Mesenchymal stem cell (in vitro differentiated cells and primary cell): ENCODE measurements at regions not wholly inside any gene's neighbourhood (a gene's known extent, or its start where the extent isn't known, plus 50 kb on each side); places are given as distances from the start of the nearest gene placed in this dataset.

Experiments
- DNase-seq: peaks from one replicate; pipeline ENCODE4 v3.0.0-alpha.2; 2013
- H2AFZ ChIP-seq: one replicate; pipeline ENCODE4 v1.6.1; 2013; ENCODE audit warnings: low read depth, mild to moderate bottlenecking, control low read depth, inconsistent platforms, low read length, moderate library complexity
- H2AK5ac ChIP-seq: 2 replicates; pipeline ENCODE4 v1.6.1; 2013; ENCODE audit warnings: low read length, moderate library complexity, mild to moderate bottlenecking, inconsistent platforms; ENCODE audit not compliant: severe bottlenecking
- H2BK120ac ChIP-seq: one replicate; pipeline ENCODE4 v1.6.1; 2013; ENCODE audit warnings: low read depth, mild to moderate bottlenecking, inconsistent platforms, low read length, moderate library complexity
- H2BK12ac ChIP-seq, 2 experiments: one replicate each; pipeline ENCODE4 v1.6.1; 2013; ENCODE audit warnings: inconsistent platforms in 2 of 2, low read length in 2 of 2, mild to moderate bottlenecking in 2 of 2, moderate library complexity in 2 of 2, control low read depth in 1 of 2
- H2BK15ac ChIP-seq: one replicate; pipeline ENCODE4 v1.6.1; 2013; ENCODE audit warnings: mild to moderate bottlenecking, low read depth, inconsistent platforms; ENCODE audit not compliant: poor library complexity, severe bottlenecking
- H2BK5ac ChIP-seq: 2 replicates; pipeline ENCODE4 v1.6.1; 2013; ENCODE audit warnings: low read depth, mild to moderate bottlenecking, low read length, control low read depth, inconsistent platforms; ENCODE audit not compliant: poor library complexity, severe bottlenecking
- H3K14ac ChIP-seq, 2 experiments: one replicate each; pipeline ENCODE4 v1.6.1; 2013; ENCODE audit warnings: inconsistent platforms in 2 of 2, low read length in 2 of 2, control low read depth in 1 of 2, mild to moderate bottlenecking in 1 of 2, moderate library complexity in 1 of 2
- H3K18ac ChIP-seq, 2 experiments: one replicate each; pipeline ENCODE4 v1.6.1; 2013; ENCODE audit warnings: inconsistent platforms in 2 of 2, low read length in 2 of 2, control low read depth in 1 of 2, low read depth in 1 of 2, mild to moderate bottlenecking in 1 of 2
- H3K23ac ChIP-seq, 2 experiments: one replicate each; pipeline ENCODE4 v1.6.1; 2013; ENCODE audit warnings: inconsistent platforms in 2 of 2, low read length in 2 of 2, mild to moderate bottlenecking in 2 of 2, moderate library complexity in 2 of 2, control low read depth in 1 of 2
- H3K27ac ChIP-seq: 2 replicates; pipeline ENCODE4 v1.5.1; 2013; ENCODE audit warnings: mild to moderate bottlenecking, moderate library complexity, low read length, control low read depth, inconsistent platforms; ENCODE audit not compliant: poor library complexity, severe bottlenecking
- H3K27me3 ChIP-seq, 2 experiments: 2 replicates each; pipeline versions ENCODE4 v1.6.1 to v1.7.0; 2013; ENCODE audit warnings: low read length in 2 of 2, mild to moderate bottlenecking in 2 of 2, moderate library complexity in 2 of 2, control low read depth in 1 of 2, inconsistent platforms in 1 of 2; ENCODE audit not compliant: control insufficient read depth in 1 of 2, insufficient read depth in 1 of 2
- H3K36me3 ChIP-seq, 2 experiments: 2 replicates each; pipeline versions ENCODE4 v1.6.1 to v1.7.0; 2013; ENCODE audit warnings: low read length in 2 of 2, control low read depth in 1 of 2, inconsistent platforms in 1 of 2, low read depth in 1 of 2, mild to moderate bottlenecking in 1 of 2; ENCODE audit not compliant: insufficient read depth in 2 of 2, control insufficient read depth in 1 of 2
- H3K4ac ChIP-seq, 2 experiments: one replicate each; pipeline ENCODE4 v1.6.1; 2013; ENCODE audit warnings: inconsistent platforms in 2 of 2, low read length in 2 of 2, mild to moderate bottlenecking in 2 of 2, moderate library complexity in 2 of 2, control low read depth in 1 of 2, low read depth in 1 of 2
- H3K4me1 ChIP-seq: 2 replicates; pipeline ENCODE4 v1.6.1; 2013; ENCODE audit warnings: low read depth, low read length, control low read depth; ENCODE audit not compliant: control insufficient read depth, insufficient read depth
- H3K4me2 ChIP-seq: 2 replicates; pipeline ENCODE4 v1.6.1; 2013; ENCODE audit warnings: low read length, mild to moderate bottlenecking, inconsistent platforms; ENCODE audit not compliant: poor library complexity, severe bottlenecking
- H3K4me3 ChIP-seq, 2 experiments: 2 replicates each; pipeline versions ENCODE4 v1.5.1 to v1.7.0; 2013; ENCODE audit warnings: low read length in 2 of 2, mild to moderate bottlenecking in 2 of 2, control low read depth in 1 of 2, low read depth in 1 of 2; ENCODE audit not compliant: insufficient read depth in 1 of 2
- H3K79me1 ChIP-seq: replicated peaks from 2 replicates; pipeline ENCODE4 v1.6.1; 2013; ENCODE audit warnings: mild to moderate bottlenecking, control low read depth, low read length, inconsistent platforms; ENCODE audit not compliant: poor library complexity, severe bottlenecking
- H3K9ac ChIP-seq: 2 replicates; pipeline ENCODE4 v1.7.0; 2013; ENCODE audit warnings: mild to moderate bottlenecking, low read length, moderate library complexity
- H3K9me3 ChIP-seq: 2 replicates; pipeline ENCODE4 v1.7.0; 2013; ENCODE audit warnings: mild to moderate bottlenecking, low read length; ENCODE audit not compliant: control insufficient read depth
- H4K8ac ChIP-seq: one replicate; pipeline ENCODE4 v1.6.1; 2013; ENCODE audit warnings: inconsistent platforms, mild to moderate bottlenecking, low read length, moderate library complexity
- H4K91ac ChIP-seq: one replicate; pipeline ENCODE4 v1.6.1; 2013; ENCODE audit warnings: mild to moderate bottlenecking, low read length, inconsistent platforms
- WGBS: methylation state at CpG from one replicate; pipeline ENCODE4 v1.1.7; 2013; ENCODE audit warnings: mixed read lengths; 5-methylcytosine and 5-hydroxymethylcytosine counted together

DNA sequence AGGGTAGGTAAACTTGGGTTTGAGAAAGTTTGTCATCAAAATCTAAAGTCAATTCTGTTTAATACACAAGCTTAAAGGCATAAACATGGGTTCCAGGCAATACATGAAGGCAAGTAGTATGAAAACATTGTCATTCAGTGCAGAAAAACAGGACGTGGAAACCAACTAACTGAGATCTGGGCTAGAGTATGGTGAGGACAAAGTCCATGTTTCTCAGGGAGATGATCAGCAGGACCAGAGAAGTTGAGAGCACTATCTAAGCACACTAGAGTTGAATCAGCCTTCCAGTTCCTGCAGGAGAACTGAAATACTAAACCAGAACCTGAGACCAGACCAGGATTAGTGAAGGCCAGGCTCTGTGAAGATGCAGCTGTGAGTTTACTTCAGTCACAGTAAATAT is 302.8 kb upstream of the CRIM1 start:
- Histone ChIP-seq H2AFZ (no peak overlapping the region), H3K23ac (no peak overlapping the region), H3K4ac (no peak overlapping the region), H3K4me3 (no peak overlapping the region), H3K79me1 (no peaks in the 10 kb centered on the region), H3K27ac (no peak overlapping the region), H2BK12ac (no peak overlapping the region), H3K27me3 (no peaks in the 10 kb centered on the region), H3K18ac (no peak overlapping the region), H3K4me1 (no peaks in the 10 kb centered on the region), H3K9me3 (peaks cover 6% of the 10 kb centered on the region), H4K8ac (no peak overlapping the region), H4K91ac (no peak overlapping the region), H3K4me2 (no peak overlapping the region), H3K36me3 (no peaks in the 10 kb centered on the region), H2BK15ac (no peak overlapping the region), H3K14ac (no peak overlapping the region), H2AK5ac (no peak overlapping the region), H2BK5ac (no peak overlapping the region), H2BK120ac (no peak overlapping the region), H3K9ac (no peak overlapping the region)
- no peak for DNase-seq
- 67% methylated on average over 1 of the region's 1 CpG for WGBS

DNA sequence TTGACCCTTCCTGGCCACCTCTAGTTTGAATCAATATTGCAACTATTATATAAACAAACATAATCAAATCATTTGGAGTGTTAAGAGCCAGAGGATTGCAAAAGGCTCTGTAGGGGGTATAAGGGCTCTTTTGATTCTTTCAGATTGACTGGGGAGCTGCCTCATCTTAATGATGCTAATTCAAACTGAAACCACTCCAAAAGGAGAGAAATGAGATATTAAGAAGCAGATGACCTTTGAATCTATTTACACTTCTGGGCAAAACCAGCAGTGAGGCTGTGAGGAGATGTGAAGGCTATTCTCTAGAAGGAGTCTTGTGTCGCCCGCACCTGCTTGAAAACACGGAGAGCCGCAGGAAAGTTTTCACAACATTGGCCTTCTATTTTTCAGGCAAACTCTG is 311.2 kb upstream of the CRIM1 start:
- Histone ChIP-seq H3K36me3 (no peaks in the 10 kb centered on the region), H2BK15ac (no peak overlapping the region), H3K9ac (no peak overlapping the region), H3K27me3 (no peaks in the 10 kb centered on the region), H4K8ac (no peak overlapping the region), H2BK12ac (no peak overlapping the region), H3K9me3 (no peaks in the 10 kb centered on the region), H2BK120ac (no peak overlapping the region), H3K23ac (no peak overlapping the region), H3K79me1 (no peaks in the 10 kb centered on the region), H3K18ac (no peak overlapping the region), H3K4ac (no peak overlapping the region), H3K4me2 (no peak overlapping the region), H3K4me3 (no peak overlapping the region), H2BK5ac (no peak overlapping the region), H3K14ac (no peak overlapping the region), H4K91ac (no peak overlapping the region), H3K27ac (no peak overlapping the region), H2AK5ac (no peak overlapping the region), H2AFZ (no peak overlapping the region), H3K4me1 (no peaks in the 10 kb centered on the region)
- 95% methylated on average over 4 of the region's 4 CpGs for WGBS
- no peak for DNase-seq

DNA sequence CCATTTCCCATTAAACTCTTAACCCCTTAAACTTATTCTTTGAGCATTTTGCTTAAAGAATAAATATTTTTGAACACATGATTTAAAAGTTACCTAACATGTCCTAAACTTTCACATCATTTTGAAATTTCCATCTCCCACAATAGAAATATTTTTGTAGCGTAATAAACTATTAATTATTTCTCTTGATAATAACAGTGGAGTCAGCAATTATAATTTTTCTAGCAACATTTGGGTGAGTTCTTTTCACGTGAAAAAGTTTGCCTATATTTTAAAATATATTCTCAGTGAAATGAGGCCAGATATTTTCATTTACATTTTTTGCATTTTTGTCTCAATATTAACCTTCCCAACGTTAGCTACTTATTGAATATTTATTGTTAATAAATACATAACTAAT is 320.4 kb upstream of the CRIM1 start:
- Histone ChIP-seq H2AK5ac (no peak overlapping the region), H2BK5ac (no peak overlapping the region), H3K18ac (no peak overlapping the region), H4K8ac (no peak overlapping the region), H3K79me1 (no peaks in the 10 kb centered on the region), H3K9ac (no peak overlapping the region), H3K4me3 (no peak overlapping the region), H2BK120ac (no peak overlapping the region), H3K4me2 (no peak overlapping the region), H3K27me3 (no peaks in the 10 kb centered on the region), H2AFZ (no peak overlapping the region), H3K36me3 (no peaks in the 10 kb centered on the region), H3K27ac (no peak overlapping the region), H2BK12ac (no peak overlapping the region), H3K4ac (no peak overlapping the region), H3K23ac (no peak overlapping the region), H4K91ac (no peak overlapping the region), H3K4me1 (no peaks in the 10 kb centered on the region), H2BK15ac (no peak overlapping the region), H3K9me3 (no peaks in the 10 kb centered on the region), H3K14ac (no peak overlapping the region)
- DNase-seq: no peak
- WGBS: no CpG with 5 or more reads among the region's 3 CpGs

DNA sequence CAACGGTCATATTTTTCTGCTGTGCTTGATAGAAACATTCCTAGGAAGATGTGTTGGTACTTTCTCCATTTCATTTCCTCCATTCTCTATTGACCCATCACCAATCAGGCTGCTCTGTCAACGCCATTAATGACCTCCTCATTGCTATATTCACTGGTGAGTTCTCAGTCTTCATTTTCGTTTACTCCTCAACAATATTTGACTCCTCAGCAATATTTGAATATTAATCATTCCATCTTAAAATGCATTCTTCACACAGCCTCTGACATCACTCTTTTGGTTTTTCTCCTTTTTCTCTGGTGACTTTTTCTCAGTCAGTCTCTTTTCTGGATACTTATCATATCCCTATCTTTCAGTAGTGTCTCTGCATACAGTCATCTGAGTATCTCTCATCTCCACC is 323.5 kb upstream of the CRIM1 start:
- no peak overlapping the region for H3K23ac ChIP-seq
- no peak overlapping the region for H3K27ac ChIP-seq
- H3K4me3 ChIP-seq: no peak overlapping the region
- no peak overlapping the region for H3K9ac ChIP-seq
- no peak overlapping the region for H3K18ac ChIP-seq
- H2AFZ ChIP-seq: no peak overlapping the region
- H2BK5ac ChIP-seq: no peak overlapping the region
- H3K27me3 ChIP-seq: no peaks in the 10 kb centered on the region
- no peak overlapping the region for H2BK120ac ChIP-seq
- H3K4ac ChIP-seq: no peak overlapping the region
- no peaks in the 10 kb centered on the region for H3K36me3 ChIP-seq
- no peak overlapping the region for H4K91ac ChIP-seq
- H2BK12ac ChIP-seq: no peak overlapping the region
- no peak overlapping the region for H3K4me2 ChIP-seq
- 46% methylated on average over 3 of the region's 3 CpGs for WGBS
- no peaks in the 10 kb centered on the region for H3K79me1 ChIP-seq
- DNase-seq: no peak
- no peaks in the 10 kb centered on the region for H3K9me3 ChIP-seq
- H2BK15ac ChIP-seq: no peak overlapping the region
- no peak overlapping the region for H3K14ac ChIP-seq
- no peak overlapping the region for H4K8ac ChIP-seq
- H3K4me1 ChIP-seq: no peaks in the 10 kb centered on the region
- no peak overlapping the region for H2AK5ac ChIP-seq
